Trophoblast cell (in vitro differentiated cells and primary cell): ENCODE measurements at regions not wholly inside any gene's neighbourhood (a gene's known extent, or its start where the extent isn't known, plus 50 kb on each side); places are given as distances from the start of the nearest gene placed in this dataset.

Experiments
- DNase-seq, 2 donors: peaks; one replicate each; pipeline ENCODE4 v3.0.0-alpha.2; 2016
- H2AFZ ChIP-seq: 2 replicates; pipeline ENCODE4 v1.6.1; 2013; ENCODE audit warnings: low read length, moderate library complexity, mild to moderate bottlenecking; ENCODE audit not compliant: insufficient read depth, poor library complexity
- H2AK5ac ChIP-seq: 2 replicates; pipeline ENCODE4 v1.6.1; 2013; ENCODE audit warnings: mild to moderate bottlenecking, low read length
- H2BK120ac ChIP-seq: 2 replicates; pipeline ENCODE4 v1.6.1; 2013; ENCODE audit warnings: low read length, mild to moderate bottlenecking, moderate library complexity; ENCODE audit not compliant: insufficient read depth, poor library complexity
- H2BK12ac ChIP-seq: 2 replicates; pipeline ENCODE4 v1.6.1; 2013; ENCODE audit warnings: mild to moderate bottlenecking, low read length, moderate library complexity
- H2BK5ac ChIP-seq: 2 replicates; pipeline ENCODE4 v1.6.1; 2013; ENCODE audit warnings: low read length, low read depth, moderate library complexity, mild to moderate bottlenecking; ENCODE audit not compliant: poor library complexity
- H3K14ac ChIP-seq: 2 replicates; pipeline ENCODE4 v1.6.1; 2013; ENCODE audit warnings: mild to moderate bottlenecking, low read length
- H3K18ac ChIP-seq: 2 replicates; pipeline ENCODE4 v1.6.1; 2013; ENCODE audit warnings: mild to moderate bottlenecking, low read length
- H3K23ac ChIP-seq: 2 replicates; pipeline ENCODE4 v1.6.1; 2013; ENCODE audit warnings: low read length
- H3K27ac ChIP-seq: 2 replicates; pipeline ENCODE4 v1.5.1; 2013; ENCODE audit warnings: low read depth, mild to moderate bottlenecking, inconsistent platforms, low read length, moderate library complexity
- H3K27me3 ChIP-seq: 2 replicates; pipeline ENCODE4 v1.6.1; 2013; ENCODE audit warnings: inconsistent platforms, mild to moderate bottlenecking, low read length, moderate library complexity; ENCODE audit not compliant: insufficient read depth
- H3K36me3 ChIP-seq, 2 experiments: 1 replicate in 1 of 2; 2 replicates in 1 of 2; pipeline ENCODE4 v1.6.1; 2013; ENCODE audit warnings: low read length in 2 of 2, mild to moderate bottlenecking in 2 of 2, moderate library complexity in 1 of 2; ENCODE audit not compliant: insufficient read depth in 2 of 2, control insufficient read depth in 1 of 2
- H3K4ac ChIP-seq: 2 replicates; pipeline ENCODE4 v1.6.1; 2013; ENCODE audit warnings: low read depth, mild to moderate bottlenecking, low read length, moderate library complexity
- H3K4me1 ChIP-seq, 2 experiments: 1 replicate in 1 of 2; 2 replicates in 1 of 2; pipeline ENCODE4 v1.6.1; 2013; ENCODE audit warnings: low read length in 2 of 2, mild to moderate bottlenecking in 2 of 2, moderate library complexity in 1 of 2; ENCODE audit not compliant: insufficient read depth in 2 of 2, control insufficient read depth in 1 of 2
- H3K4me2 ChIP-seq: 2 replicates; pipeline ENCODE4 v1.6.1; 2013; ENCODE audit warnings: inconsistent platforms, mild to moderate bottlenecking, low read length, moderate library complexity
- H3K4me3 ChIP-seq: 2 replicates; pipeline ENCODE4 v1.5.1; 2013; ENCODE audit warnings: mild to moderate bottlenecking, low read depth, low read length, inconsistent platforms
- H3K79me1 ChIP-seq: one replicate; pipeline ENCODE4 v1.6.1; 2013; ENCODE audit warnings: low read length
- H3K79me2 ChIP-seq: 2 replicates; pipeline ENCODE4 v1.6.1; 2013; ENCODE audit warnings: low read length, mild to moderate bottlenecking; ENCODE audit not compliant: control insufficient read depth, insufficient read depth, poor library complexity
- H3K9ac ChIP-seq: 2 replicates; pipeline ENCODE4 v1.6.1; 2013; ENCODE audit warnings: mild to moderate bottlenecking, low read length
- H3K9me3 ChIP-seq: 2 replicates; pipeline ENCODE4 v1.6.1; 2013; ENCODE audit warnings: low read depth, mild to moderate bottlenecking, control low read depth, inconsistent platforms, low read length; ENCODE audit not compliant: insufficient read depth
- H4K12ac ChIP-seq: 2 replicates; pipeline ENCODE4 v1.6.1; 2013; ENCODE audit warnings: low read depth, mild to moderate bottlenecking, low read length, moderate library complexity
- H4K8ac ChIP-seq: 2 replicates; pipeline ENCODE4 v1.6.1; 2013; ENCODE audit warnings: low read depth, mild to moderate bottlenecking, low read length, moderate library complexity
- H4K91ac ChIP-seq: one replicate; pipeline ENCODE4 v1.6.1; 2013; ENCODE audit warnings: low read depth, mild to moderate bottlenecking, low read length, moderate library complexity
- WGBS: extraction: QIAGEN DNeasy Blood & Tissue Kit; methylation state at CpG from one replicate; pipeline ENCODE4 v1.1.7; 2013; ENCODE audit warnings: missing lambda C conversion rate; ENCODE audit not compliant: insufficient read length, insufficient coverage; ENCODE audit errors: extremely low coverage; 5-methylcytosine and 5-hydroxymethylcytosine counted together

GRCh38 chr13:68128297-68128915 is 898.3 kb upstream of the PCDH9 start:
- no peak overlapping the region for H3K23ac ChIP-seq
- H3K4me3 ChIP-seq = no peak overlapping the region
- no CpG with 5 or more reads among the region's 7 CpGs for WGBS
- H2BK5ac ChIP-seq = no peak overlapping the region
- no peak overlapping the region for H3K27ac ChIP-seq
- H3K18ac ChIP-seq = no peak overlapping the region
- H4K91ac ChIP-seq = no peak overlapping the region
- H3K9ac ChIP-seq = no peak overlapping the region
- no peak overlapping the region for H4K12ac ChIP-seq
- no peak for DNase-seq
- H3K4me2 ChIP-seq = no peak overlapping the region
- H2BK120ac ChIP-seq = no peak overlapping the region
- H3K36me3 ChIP-seq = no peaks in the 10 kb centered on the region
- H3K79me2 ChIP-seq = no peaks in the 10 kb centered on the region
- no peak overlapping the region for H2AFZ ChIP-seq
- H4K8ac ChIP-seq = no peak overlapping the region
- H3K4ac ChIP-seq = no peak overlapping the region
- H3K4me1 ChIP-seq = no peaks in the 10 kb centered on the region
- no peaks in the 10 kb centered on the region for H3K9me3 ChIP-seq
- no peaks in the 10 kb centered on the region for H3K79me1 ChIP-seq
- H3K14ac ChIP-seq = no peak overlapping the region
- H3K27me3 ChIP-seq = no peaks in the 10 kb centered on the region
- no peak overlapping the region for H2AK5ac ChIP-seq
- H2BK12ac ChIP-seq = no peak overlapping the region

GRCh38 chr13:68125087-68125480 is 894.9 kb upstream of the PCDH9 start:
- Histone ChIP-seq H3K9ac (no peak overlapping the region), H4K8ac (no peak overlapping the region), H3K9me3 (no peaks in the 10 kb centered on the region), H3K79me2 (no peaks in the 10 kb centered on the region), H2BK5ac (no peak overlapping the region), H4K91ac (no peak overlapping the region), H3K4me3 (no peak overlapping the region), H3K14ac (no peak overlapping the region), H3K79me1 (no peaks in the 10 kb centered on the region), H3K4ac (no peak overlapping the region), H3K18ac (no peak overlapping the region), H2AFZ (no peak overlapping the region), H3K23ac (no peak overlapping the region), H3K4me1 (no peaks in the 10 kb centered on the region), H3K36me3 (no peaks in the 10 kb centered on the region), H3K4me2 (no peak overlapping the region), H2BK120ac (no peak overlapping the region), H4K12ac (no peak overlapping the region), H3K27ac (no peak overlapping the region), H2AK5ac (no peak overlapping the region), H2BK12ac (no peak overlapping the region), H3K27me3 (no peaks in the 10 kb centered on the region)
- no peak for DNase-seq
- no CpG with 5 or more reads among the region's 2 CpGs for WGBS

- no peaks in the 10 kb centered on the region for H3K27me3 ChIP-seq
- H2BK12ac ChIP-seq = no peak overlapping the region
- no peak overlapping the region for H2BK5ac ChIP-seq
- H3K79me1 ChIP-seq = no peaks in the 10 kb centered on the region
- H3K4me2 ChIP-seq = no peak overlapping the region
- no peak overlapping the region for H3K4me3 ChIP-seq
- H2AK5ac ChIP-seq = no peak overlapping the region
- no peak overlapping the region for H4K8ac ChIP-seq
- no peak overlapping the region for H2AFZ ChIP-seq
- H3K4ac ChIP-seq = no peak overlapping the region
- no peak for DNase-seq
- no CpG with 5 or more reads among the region's 2 CpGs for WGBS
- no peak overlapping the region for H3K14ac ChIP-seq
- no peak overlapping the region for H3K18ac ChIP-seq
- no peaks in the 10 kb centered on the region for H3K4me1 ChIP-seq
- H3K79me2 ChIP-seq = no peaks in the 10 kb centered on the region
- no peak overlapping the region for H4K12ac ChIP-seq
- H3K9me3 ChIP-seq = no peaks in the 10 kb centered on the region
- H3K27ac ChIP-seq = no peak overlapping the region
- H4K91ac ChIP-seq = no peak overlapping the region
- no peaks in the 10 kb centered on the region for H3K36me3 ChIP-seq
- H3K23ac ChIP-seq = no peak overlapping the region
- no peak overlapping the region for H2BK120ac ChIP-seq
- H3K9ac ChIP-seq = no peak overlapping the region
Observed at GRCh38 chr13:68124437-68125086, 894.4 kb upstream of the PCDH9 start.

- Histone ChIP-seq H3K4me3 (no peak overlapping the region), H2BK12ac (no peak overlapping the region), H3K14ac (no peak overlapping the region), H3K4me1 (no peaks in the 10 kb centered on the region), H4K91ac (no peak overlapping the region), H3K79me2 (no peaks in the 10 kb centered on the region), H3K36me3 (no peaks in the 10 kb centered on the region), H2AK5ac (no peak overlapping the region), H3K27ac (no peak overlapping the region), H3K79me1 (no peaks in the 10 kb centered on the region), H3K9ac (no peak overlapping the region), H3K9me3 (peaks cover 11% of the 10 kb centered on the region), H3K23ac (no peak overlapping the region), H3K27me3 (no peaks in the 10 kb centered on the region), H2BK5ac (no peak overlapping the region), H4K12ac (no peak overlapping the region), H4K8ac (no peak overlapping the region), H3K18ac (no peak overlapping the region), H3K4me2 (no peak overlapping the region), H2BK120ac (no peak overlapping the region), H2AFZ (no peak overlapping the region), H3K4ac (no peak overlapping the region)
- no CpG with 5 or more reads among the region's 2 CpGs for WGBS
- no peak for DNase-seq
Observed at GRCh38 chr13:68110178-68110768, 880.1 kb upstream of the PCDH9 start.
